Mesothelial cell of epicardium (in vitro differentiated cells): ENCODE measurements at regions not wholly inside any gene's neighbourhood (a gene's known extent, or its start where the extent isn't known, plus 50 kb on each side); places are given as distances from the start of the nearest gene placed in this dataset.
A peak's percentile ranks its signal among the peaks of the same experiment; 100 is the strongest.

Source experiments
- DNase-seq, 2 experiments: peaks; one replicate each; pipeline ENCODE4 v3.0.0; 2021; ENCODE audit warnings: low spot score in 2 of 2; ENCODE audit not compliant: unreplicated experiment in 2 of 2
- H3K27ac Mint-ChIP-seq: 2 replicates; pipeline ENCODE4 v1.8.0; 2021; ENCODE audit warnings: mixed read lengths
- H3K27me3 Mint-ChIP-seq: 2 replicates; pipeline ENCODE4 v1.8.0; 2021; ENCODE audit warnings: low read depth, mixed read lengths
- H3K36me3 Mint-ChIP-seq: 2 replicates; pipeline ENCODE4 v1.8.0; 2021; ENCODE audit warnings: mixed read lengths
- H3K4me1 Mint-ChIP-seq: 2 replicates; pipeline ENCODE4 v1.8.0; 2021; ENCODE audit warnings: mixed read lengths
- H3K4me3 Mint-ChIP-seq: 2 replicates; pipeline ENCODE4 v1.8.0; 2021; ENCODE audit warnings: mild to moderate bottlenecking, moderate library complexity, mixed read lengths
- H3K9me3 Mint-ChIP-seq: 2 replicates; pipeline ENCODE4 v1.8.0; 2021; ENCODE audit warnings: mixed read lengths
- CTCF ChIP-seq: fragments of 200-600 bp; sonication (generic); IDR thresholded peaks from one replicate; pipeline ENCODE4 v1.5.0; 2021; ENCODE audit warnings: antibody characterized with exemption; ENCODE audit not compliant: unreplicated experiment

DNA sequence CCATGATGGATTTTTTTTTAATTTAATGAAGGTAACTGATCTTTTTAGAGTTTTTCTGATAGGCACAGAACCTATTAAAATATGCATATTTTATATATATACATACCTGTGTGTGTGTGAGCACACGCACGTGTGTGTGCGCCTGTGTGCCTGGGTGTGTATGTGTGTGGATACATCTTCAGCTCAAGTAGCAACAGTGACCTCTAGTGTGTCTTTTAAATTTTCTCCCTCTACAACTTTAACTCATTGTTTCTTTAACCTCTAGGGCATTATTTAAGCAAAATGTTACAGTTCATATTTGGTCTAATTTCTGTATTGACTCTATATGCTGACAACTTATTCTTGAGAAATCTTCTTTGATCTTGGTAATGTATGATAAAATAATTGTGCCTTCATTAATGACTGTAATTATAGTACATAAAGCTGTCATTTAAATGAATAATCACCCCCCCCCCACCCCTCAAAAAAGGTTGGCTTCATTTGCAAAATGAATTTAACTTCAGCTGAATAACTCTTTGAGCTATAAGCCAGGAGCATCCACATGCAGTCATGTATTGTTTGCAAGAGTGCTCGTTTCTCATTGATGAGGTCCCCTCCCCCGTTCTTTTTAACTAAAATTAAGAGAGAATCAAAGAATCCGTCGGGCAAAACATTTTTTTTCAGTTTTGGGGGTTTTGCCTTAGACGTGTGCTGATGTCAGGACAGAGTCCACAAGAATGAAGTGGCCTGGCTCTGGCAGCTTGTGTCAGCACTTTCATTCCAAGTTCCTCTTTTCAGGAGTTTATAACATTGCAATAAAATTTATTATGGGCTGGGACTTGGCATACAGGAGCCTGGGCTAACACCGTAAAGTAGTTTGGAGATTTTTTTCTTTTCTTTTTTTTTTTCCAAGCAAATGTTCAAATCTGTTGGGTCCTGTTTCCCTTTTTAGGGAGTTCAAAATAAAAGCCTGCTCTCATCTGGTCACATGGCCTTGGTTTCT is 80.0 kb downstream of the ETAA1 start:
- Mint-ChIP-seq H3K27me3 (no peaks in the 10 kb centered on the region), H3K27ac (peak overlapping the region; percentile 86), H3K36me3 (peaks cover 2% of the 10 kb centered on the region), H3K9me3 (no peaks in the 10 kb centered on the region), H3K4me1 (peaks cover 42% of the 10 kb centered on the region), H3K4me3 (no peak overlapping the region)
- peak; percentile 21 for TF ChIP-seq CTCF
- DNase-seq, result no peak

DNA sequence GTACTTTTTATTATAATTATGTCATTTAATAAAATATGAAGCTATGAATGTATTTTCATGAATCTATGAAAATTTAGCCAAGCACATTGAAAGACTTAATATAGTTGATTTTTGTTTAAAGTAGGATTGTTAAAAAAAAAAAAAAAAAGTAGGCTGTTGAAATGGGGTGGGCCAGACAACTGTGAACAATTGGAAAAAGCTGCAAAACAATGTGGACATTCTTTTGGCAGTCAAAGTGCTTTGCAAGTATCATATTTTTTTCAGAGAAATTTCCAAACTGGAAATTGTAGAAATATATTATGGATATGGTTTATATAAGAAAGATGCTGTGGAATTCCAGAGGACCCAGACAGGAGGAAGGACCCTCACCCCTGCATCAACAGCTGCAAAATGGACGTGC is 82.1 kb downstream of the ETAA1 start:
- no peak for DNase-seq
- H3K4me3 Mint-ChIP-seq, result no peak overlapping the region
- H3K27ac Mint-ChIP-seq, result no peak overlapping the region
- no peaks in the 10 kb centered on the region for H3K27me3 Mint-ChIP-seq
- TF ChIP-seq CTCF, result no peak
- H3K36me3 Mint-ChIP-seq, result peaks cover 8% of the 10 kb centered on the region
- H3K9me3 Mint-ChIP-seq, result peaks cover 16% of the 10 kb centered on the region
- peaks cover 42% of the 10 kb centered on the region for H3K4me1 Mint-ChIP-seq

DNA sequence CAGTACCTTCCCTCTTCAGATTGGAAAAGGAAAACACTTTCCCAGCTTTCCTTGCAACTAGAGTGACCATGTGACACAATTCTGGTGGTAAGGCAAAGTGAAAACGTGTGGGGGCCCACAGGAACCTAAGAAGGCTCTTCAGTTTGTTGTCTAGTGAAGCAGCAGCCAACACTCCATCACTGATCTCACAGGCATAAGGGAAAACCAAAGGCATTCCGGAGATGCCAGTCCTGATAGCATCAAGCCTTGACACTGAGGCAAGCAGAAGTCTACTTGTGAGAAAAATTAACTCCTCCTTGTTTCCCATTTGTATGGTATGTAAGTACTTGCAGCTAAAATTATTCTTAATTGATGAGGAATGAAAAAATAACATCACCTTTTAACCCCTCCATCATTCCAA is 88.3 kb downstream of the ETAA1 start:
- Mint-ChIP-seq H3K4me1 (peaks cover 13% of the 10 kb centered on the region), H3K27me3 (peaks cover 13% of the 10 kb centered on the region), H3K9me3 (peaks cover 16% of the 10 kb centered on the region), H3K4me3 (no peak overlapping the region), H3K36me3 (peaks cover 8% of the 10 kb centered on the region), H3K27ac (peak overlapping the region; percentile 69)
- TF ChIP-seq CTCF, result no peak
- no peak for DNase-seq

DNA sequence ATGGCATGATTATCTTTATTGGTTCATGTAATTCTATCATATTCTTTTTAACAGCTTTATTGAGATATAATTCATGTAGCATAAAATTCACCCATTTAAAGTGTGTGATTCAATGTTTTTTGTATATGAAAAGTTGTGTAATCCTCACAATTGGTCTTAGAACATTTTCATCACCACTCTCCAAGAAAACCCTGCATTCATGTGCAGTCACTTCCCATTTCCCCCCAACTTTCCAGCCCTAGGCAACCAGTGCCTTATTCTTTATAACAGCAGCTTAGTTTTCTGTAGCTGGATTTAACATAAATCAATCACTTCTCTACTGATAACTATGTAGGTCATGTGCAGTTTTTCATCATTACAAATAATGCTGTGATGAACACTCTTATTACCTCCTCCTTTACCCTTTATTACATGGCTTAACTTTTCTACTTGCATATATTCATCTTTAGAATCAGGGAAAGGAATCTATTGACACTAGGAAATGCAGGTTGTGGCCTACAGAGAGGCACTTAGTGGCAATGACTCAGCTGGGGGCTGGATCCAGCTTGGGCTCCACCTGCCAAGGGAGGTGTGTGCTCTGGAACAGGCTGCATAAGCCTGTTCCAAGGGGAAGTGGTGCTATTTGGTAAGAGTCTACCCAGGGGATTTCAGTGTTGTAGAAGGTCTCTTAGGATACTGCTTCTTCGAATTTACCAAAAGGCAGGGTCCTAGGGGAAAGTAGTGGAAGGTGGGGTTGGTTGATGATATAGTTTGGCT is 89.1 kb downstream of the ETAA1 start:
- H3K4me3 Mint-ChIP-seq, result no peak overlapping the region
- peaks cover 16% of the 10 kb centered on the region for H3K9me3 Mint-ChIP-seq
- TF ChIP-seq CTCF, result no peak
- peaks cover 15% of the 10 kb centered on the region for H3K27me3 Mint-ChIP-seq
- no peak for DNase-seq
- peaks cover 6% of the 10 kb centered on the region for H3K36me3 Mint-ChIP-seq
- H3K4me1 Mint-ChIP-seq, result peaks cover 13% of the 10 kb centered on the region
- no peak overlapping the region for H3K27ac Mint-ChIP-seq

DNA sequence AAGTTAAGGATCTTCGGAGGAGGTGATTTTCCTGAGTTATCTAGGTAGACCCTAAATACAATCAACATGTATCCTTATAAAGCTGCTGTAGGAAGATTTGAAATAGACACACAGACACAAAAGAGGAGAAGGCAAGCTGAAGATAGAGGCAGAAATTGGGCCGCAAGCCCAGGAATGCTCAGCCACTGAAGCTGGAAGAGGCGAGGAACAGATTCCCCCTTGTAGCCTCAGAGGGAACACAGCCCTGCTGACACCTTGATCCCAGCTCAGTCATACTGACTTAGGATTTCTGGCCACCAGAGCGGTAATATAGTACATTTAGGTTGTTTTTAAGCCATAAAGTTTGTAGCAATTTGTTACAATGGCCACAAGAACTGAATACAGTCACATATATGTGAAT is 90.9 kb downstream of the ETAA1 start:
- Mint-ChIP-seq H3K9me3 (peaks cover 15% of the 10 kb centered on the region), H3K36me3 (no peaks in the 10 kb centered on the region), H3K4me3 (no peak overlapping the region), H3K27me3 (peaks cover 20% of the 10 kb centered on the region), H3K4me1 (peaks cover 13% of the 10 kb centered on the region), H3K27ac (no peak overlapping the region)
- DNase-seq, result no peak
- no peak for TF ChIP-seq CTCF
